HFF-Myc (cell line): ENCODE measurements at regions not wholly inside any gene's neighbourhood (a gene's known extent, or its start where the extent isn't known, plus 50 kb on each side); places are given as distances from the start of the nearest gene placed in this dataset.

ENCODE experiments used
- DNase-seq: peaks from one replicate; pipeline ENCODE4 v3.0.0-alpha.2; 2011; ENCODE audit warnings: low read depth; ENCODE audit errors: extremely low read depth
- H3K4me3 ChIP-seq: replicated peaks from 2 replicates; pipeline ENCODE4 v1.5.1; 2011; ENCODE audit warnings: low read depth, mild to moderate bottlenecking, control low read depth, low read length
- TF ChIP-seq, protein P1 (sequence below): IDR thresholded peaks from 2 replicates; pipeline ENCODE4 v1.5.1; 2012; ENCODE audit warnings: mild to moderate bottlenecking, low read depth, low read length, control low read depth; ENCODE audit errors: missing control alignments

DNA sequence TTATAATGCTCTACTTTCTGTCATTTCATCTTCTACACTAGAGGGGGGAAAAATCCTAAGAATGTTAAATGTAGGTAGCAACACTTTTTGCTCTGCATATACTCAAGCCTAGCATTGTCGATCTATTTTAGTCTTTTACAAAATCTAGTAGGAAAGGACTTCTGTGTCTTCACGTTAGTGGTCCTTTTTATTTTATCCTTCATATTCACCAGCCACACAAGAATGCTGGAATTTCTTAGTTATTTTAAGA lies 253.0 kb upstream of the FLRT2 start:
- DNase-seq = no peak
- no peak overlapping the region for H3K4me3 ChIP-seq
- TF ChIP-seq, protein P1, sequence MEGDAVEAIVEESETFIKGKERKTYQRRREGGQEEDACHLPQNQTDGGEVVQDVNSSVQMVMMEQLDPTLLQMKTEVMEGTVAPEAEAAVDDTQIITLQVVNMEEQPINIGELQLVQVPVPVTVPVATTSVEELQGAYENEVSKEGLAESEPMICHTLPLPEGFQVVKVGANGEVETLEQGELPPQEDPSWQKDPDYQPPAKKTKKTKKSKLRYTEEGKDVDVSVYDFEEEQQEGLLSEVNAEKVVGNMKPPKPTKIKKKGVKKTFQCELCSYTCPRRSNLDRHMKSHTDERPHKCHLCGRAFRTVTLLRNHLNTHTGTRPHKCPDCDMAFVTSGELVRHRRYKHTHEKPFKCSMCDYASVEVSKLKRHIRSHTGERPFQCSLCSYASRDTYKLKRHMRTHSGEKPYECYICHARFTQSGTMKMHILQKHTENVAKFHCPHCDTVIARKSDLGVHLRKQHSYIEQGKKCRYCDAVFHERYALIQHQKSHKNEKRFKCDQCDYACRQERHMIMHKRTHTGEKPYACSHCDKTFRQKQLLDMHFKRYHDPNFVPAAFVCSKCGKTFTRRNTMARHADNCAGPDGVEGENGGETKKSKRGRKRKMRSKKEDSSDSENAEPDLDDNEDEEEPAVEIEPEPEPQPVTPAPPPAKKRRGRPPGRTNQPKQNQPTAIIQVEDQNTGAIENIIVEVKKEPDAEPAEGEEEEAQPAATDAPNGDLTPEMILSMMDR = no peak

DNA sequence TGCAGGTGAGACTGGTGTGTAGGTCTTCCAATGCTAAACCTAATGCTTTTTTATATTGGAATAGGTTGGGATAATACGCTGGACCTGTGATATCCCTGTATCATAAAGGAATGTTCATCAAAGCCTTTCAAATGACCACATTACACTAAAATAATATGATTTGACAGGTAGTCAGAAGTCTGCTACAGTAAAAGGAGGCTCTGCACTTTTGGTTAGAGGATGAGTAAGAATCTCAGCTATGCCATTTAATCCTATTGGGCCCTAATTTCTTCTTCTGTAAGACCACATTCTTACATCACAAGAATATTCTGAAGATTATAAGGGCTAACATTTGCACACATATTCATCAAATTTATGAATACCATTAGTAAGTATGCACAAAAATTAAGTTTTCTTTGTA lies 250.5 kb upstream of the FLRT2 start:
- TF ChIP-seq, protein P1 = no peak
- no peak for DNase-seq

DNA sequence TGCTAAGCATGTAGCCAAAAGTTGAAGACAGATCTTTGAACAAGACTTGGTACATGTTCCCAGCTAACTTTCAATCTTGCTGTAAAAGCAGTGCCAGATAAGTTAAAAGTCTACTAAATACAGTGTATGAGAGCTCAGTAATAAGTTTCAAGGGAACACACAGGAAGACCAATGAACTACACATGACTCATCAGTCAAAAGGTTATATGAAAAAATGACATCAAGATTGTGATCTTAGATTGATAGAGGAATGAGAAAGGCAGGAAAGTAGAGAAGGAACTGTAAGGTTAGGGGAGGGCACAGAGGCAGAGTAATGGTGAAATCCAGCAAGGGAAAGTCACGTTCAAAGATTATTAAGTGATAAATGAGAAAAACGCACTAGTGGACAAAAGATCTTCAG lies 249.9 kb upstream of the FLRT2 start:
- no peak overlapping the region for H3K4me3 ChIP-seq
- TF ChIP-seq, protein P1 = no peak
- DNase-seq = no peak

More for the DNA sequence above, 250.5 kb upstream of the FLRT2 start:
- H3K4me3 ChIP-seq = no peak overlapping the region

DNA sequence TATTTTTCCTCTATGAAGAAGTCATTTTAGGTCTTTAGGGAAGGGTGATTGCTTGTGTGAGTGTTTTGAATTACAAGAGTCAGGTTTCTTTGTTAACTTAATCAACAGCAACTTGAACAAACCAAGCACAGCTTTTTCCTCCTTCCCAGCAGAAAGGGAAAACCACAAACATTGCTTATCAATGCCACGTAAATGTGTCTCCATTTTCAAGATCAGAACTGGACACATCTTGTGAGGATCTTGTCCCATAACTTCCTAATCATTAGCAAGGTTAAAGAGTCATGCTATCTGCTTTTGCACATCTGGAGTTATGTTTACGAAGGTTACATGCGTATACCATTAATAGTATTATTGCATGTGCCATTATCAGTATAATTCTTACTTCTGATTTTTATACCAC lies 248.0 kb upstream of the FLRT2 start:
- no peak for DNase-seq
- H3K4me3 ChIP-seq = no peak overlapping the region
- TF ChIP-seq, protein P1 = no peak

DNA sequence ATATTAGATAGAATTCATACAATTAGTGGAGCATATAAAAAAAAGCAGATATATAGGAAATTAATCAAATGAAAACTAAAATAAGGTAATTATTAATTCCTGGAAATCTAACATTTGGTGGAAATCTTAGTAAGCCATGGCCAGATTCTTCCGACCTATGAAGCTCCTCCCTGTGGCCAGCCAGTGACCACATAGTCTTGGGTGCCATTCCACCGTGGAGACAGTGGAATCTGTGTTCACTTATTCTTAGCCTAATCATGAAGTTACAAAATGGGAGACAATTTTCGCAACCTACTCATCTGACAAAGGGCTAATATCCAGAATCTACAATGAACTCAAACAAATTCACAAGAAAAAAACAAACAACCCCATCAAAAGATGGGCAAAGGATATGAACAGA lies 241.9 kb upstream of the FLRT2 start:
- H3K4me3 ChIP-seq = no peak overlapping the region
- DNase-seq = no peak
- TF ChIP-seq, protein P1 = no peak

DNA sequence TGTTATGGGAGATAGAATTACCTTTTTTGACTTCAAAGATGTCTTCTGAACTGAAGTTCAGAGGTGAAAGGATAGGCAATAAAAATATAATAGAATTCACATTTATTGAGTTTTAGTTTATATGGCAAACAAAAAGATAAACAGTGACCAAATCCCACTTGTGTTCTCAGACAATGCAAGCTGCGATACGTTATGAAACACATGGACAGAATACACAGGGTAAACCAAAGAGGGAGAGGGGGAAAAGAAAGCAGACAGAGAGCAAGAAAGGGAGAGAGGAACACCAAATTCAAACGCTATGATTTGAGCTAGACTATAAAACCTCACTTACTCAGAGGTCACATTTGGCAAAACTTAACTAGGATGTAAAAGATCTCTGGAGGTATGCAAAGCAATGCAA lies 238.2 kb upstream of the FLRT2 start:
- DNase-seq = no peak
- TF ChIP-seq, protein P1 = no peak
- no peak overlapping the region for H3K4me3 ChIP-seq

DNA sequence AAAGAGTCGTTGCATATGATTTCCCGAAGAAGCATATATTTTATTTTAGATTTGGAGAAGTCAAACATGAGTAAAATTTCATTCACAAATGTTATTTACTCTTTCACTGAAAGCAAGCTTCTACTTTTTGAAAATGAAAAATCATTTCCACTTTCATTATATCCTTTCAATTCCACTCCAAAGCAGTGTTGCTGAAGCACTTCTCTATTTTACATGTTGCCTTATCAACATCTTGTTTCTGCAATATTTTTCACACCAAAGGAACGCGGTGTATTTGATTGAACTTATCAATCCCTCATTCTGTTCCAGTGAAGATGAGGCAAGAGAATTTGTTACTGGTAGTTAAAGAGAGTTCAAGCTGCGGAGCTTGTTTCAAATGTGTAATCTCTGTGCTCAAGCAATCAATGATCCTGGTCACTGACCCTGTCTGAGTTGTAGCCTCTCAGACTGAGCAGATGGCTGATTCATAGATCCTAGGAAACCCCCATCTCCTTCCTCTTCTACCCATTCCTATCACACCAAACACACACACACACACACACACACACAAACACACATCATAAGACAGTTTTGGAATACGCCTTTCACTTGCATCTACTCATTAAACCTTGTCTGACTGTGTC lies 236.2 kb upstream of the FLRT2 start:
- no peak for DNase-seq
- no peak overlapping the region for H3K4me3 ChIP-seq
- TF ChIP-seq, protein P1 = no peak
